Nephron progenitor cell (in vitro differentiated cells): ENCODE measurements at regions not wholly inside any gene's neighbourhood (a gene's known extent, or its start where the extent isn't known, plus 50 kb on each side); places are given as distances from the start of the nearest gene placed in this dataset.

Experiments used
- DNase-seq: peaks from one replicate; pipeline ENCODE4 v3.0.0; 2021
- H3K27ac Mint-ChIP-seq: 2 replicates; pipeline ENCODE4 v1.8.0; 2021; ENCODE audit warnings: mild to moderate bottlenecking, moderate library complexity, mixed read lengths
- H3K27me3 Mint-ChIP-seq: 2 replicates; pipeline ENCODE4 v1.8.0; 2021; ENCODE audit warnings: mild to moderate bottlenecking, low read depth, mixed read lengths; ENCODE audit not compliant: poor library complexity
- H3K36me3 Mint-ChIP-seq: 2 replicates; pipeline ENCODE4 v1.8.0; 2021; ENCODE audit warnings: low read depth, mixed read lengths
- H3K4me1 Mint-ChIP-seq: 2 replicates; pipeline ENCODE4 v1.8.0; 2021; ENCODE audit warnings: mixed read lengths
- H3K4me3 Mint-ChIP-seq: 2 replicates; pipeline ENCODE4 v1.8.0; 2021; ENCODE audit warnings: mild to moderate bottlenecking, moderate library complexity, mixed read lengths
- H3K9me3 Mint-ChIP-seq: 2 replicates; pipeline ENCODE4 v1.8.0; 2021; ENCODE audit warnings: mild to moderate bottlenecking, moderate library complexity, mixed read lengths
- TF ChIP-seq, protein P1 (sequence below): fragments of 200-600 bp; sonication (generic); IDR thresholded peaks from 2 replicates; pipeline ENCODE4 v1.5.0; 2021; ENCODE audit warnings: antibody characterized with exemption

DNA sequence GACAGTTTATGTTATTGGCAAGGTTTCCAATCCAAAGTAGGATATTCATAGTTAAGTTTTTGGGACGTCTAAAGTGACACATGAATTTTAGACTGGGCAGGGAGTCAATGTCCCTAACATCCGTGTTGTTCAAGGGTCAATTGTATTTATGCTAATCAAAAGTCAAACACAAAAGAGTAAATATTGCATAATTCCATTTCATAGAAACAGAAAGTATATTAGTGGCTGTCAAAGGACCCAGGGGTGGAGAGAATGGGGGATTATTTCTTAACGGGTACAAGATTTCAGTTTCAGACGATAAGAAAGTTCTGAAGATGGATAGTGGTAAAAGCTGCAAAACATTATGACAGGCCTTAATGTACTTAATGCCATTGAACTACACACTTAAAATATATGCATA lies 971.8 kb upstream of the AGA start:
- Mint-ChIP-seq H3K36me3 (no peaks in the 10 kb centered on the region), H3K9me3 (no peaks in the 10 kb centered on the region), H3K4me1 (no peaks in the 10 kb centered on the region), H3K27ac (no peak overlapping the region), H3K27me3 (no peaks in the 10 kb centered on the region), H3K4me3 (no peak overlapping the region)
- TF ChIP-seq, protein P1, sequence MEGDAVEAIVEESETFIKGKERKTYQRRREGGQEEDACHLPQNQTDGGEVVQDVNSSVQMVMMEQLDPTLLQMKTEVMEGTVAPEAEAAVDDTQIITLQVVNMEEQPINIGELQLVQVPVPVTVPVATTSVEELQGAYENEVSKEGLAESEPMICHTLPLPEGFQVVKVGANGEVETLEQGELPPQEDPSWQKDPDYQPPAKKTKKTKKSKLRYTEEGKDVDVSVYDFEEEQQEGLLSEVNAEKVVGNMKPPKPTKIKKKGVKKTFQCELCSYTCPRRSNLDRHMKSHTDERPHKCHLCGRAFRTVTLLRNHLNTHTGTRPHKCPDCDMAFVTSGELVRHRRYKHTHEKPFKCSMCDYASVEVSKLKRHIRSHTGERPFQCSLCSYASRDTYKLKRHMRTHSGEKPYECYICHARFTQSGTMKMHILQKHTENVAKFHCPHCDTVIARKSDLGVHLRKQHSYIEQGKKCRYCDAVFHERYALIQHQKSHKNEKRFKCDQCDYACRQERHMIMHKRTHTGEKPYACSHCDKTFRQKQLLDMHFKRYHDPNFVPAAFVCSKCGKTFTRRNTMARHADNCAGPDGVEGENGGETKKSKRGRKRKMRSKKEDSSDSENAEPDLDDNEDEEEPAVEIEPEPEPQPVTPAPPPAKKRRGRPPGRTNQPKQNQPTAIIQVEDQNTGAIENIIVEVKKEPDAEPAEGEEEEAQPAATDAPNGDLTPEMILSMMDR, result no peak
- DNase-seq, result no peak

DNA sequence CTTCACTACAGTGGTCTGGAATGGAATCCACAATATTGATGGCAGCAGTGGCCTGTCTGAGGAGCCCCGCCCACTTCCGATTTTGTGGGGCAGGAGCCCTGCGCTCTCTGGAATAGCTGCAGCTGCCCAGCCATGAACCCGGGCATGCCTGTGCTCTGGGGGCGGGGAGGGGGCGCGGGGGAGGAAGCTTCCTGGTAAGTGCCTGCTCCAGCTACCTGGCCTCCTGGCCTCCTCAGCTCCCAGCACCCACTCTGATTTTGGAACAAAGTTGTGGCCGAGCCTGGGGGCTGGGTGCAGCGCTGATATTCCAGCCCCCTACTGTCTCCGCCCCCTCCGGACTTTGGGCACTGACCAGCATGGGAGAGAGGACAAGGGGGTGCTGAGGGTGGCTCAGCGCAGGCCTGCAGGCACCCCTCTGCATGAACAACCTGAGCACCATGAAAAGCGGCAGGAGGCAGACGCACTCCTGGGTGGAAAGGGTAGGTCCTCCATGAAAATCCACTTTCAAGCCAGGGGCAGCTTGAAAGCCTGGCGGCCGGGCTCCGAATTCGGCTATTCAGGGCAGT lies 972.7 kb upstream of the AGA start:
- H3K27ac Mint-ChIP-seq, result no peak overlapping the region
- peak; percentile 4 for DNase-seq
- no peaks in the 10 kb centered on the region for H3K27me3 Mint-ChIP-seq
- TF ChIP-seq, protein P1, result no peak
- H3K4me3 Mint-ChIP-seq, result no peak overlapping the region
- H3K9me3 Mint-ChIP-seq, result no peaks in the 10 kb centered on the region
- no peaks in the 10 kb centered on the region for H3K36me3 Mint-ChIP-seq
- no peaks in the 10 kb centered on the region for H3K4me1 Mint-ChIP-seq

DNA sequence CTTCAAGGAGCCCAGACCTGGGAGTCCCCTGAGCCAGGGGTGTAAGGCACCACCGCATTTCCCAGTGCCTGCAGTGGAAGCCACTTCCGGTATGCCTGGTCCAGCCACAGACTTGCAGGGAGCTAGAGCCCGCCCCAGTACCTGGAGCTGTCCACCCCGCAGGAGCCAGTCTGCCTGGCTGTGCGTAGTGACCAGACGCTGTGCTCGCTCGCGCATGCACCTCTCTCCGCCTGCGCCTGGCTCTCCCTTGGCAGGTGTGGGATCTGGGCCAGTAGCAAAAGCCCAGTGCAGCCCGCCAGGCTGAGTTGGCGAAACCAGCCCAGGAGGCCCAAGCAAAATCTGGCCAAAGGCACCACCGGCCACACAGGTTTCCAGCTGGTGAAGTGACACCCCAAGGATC lies 973.7 kb upstream of the AGA start:
- H3K27me3 Mint-ChIP-seq, result peaks cover 4% of the 10 kb centered on the region
- TF ChIP-seq, protein P1, result no peak
- H3K9me3 Mint-ChIP-seq, result no peaks in the 10 kb centered on the region
- no peak for DNase-seq
- H3K4me3 Mint-ChIP-seq, result no peak overlapping the region
- H3K36me3 Mint-ChIP-seq, result no peaks in the 10 kb centered on the region
- no peaks in the 10 kb centered on the region for H3K4me1 Mint-ChIP-seq
- no peak overlapping the region for H3K27ac Mint-ChIP-seq

GRCh38 chr4:178423366-178423765 lies 981.1 kb upstream of the AGA start:
- Mint-ChIP-seq H3K27ac (no peak overlapping the region), H3K36me3 (no peaks in the 10 kb centered on the region), H3K27me3 (peaks cover 4% of the 10 kb centered on the region), H3K9me3 (no peaks in the 10 kb centered on the region), H3K4me1 (no peaks in the 10 kb centered on the region), H3K4me3 (no peak overlapping the region)
- TF ChIP-seq, protein P1, result no peak
- DNase-seq, result no peak

DNA sequence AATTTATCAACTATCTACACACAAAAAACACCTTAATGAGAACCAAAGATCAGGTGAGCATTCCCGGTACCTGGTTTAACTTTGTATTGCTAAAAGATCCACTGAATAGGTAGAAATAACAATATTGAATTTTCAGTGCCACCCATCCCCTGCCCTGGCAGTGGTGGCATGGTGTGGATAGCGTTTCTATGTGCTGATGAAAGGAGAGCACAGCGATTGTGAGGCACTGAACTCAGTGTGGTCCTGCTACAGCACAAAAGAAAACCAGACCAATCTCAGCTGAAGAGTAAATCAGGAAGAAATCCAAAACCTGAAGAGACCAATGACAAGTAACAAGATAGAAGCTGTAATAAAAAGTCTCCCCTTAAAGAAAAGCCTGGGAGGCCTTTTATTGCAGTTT lies 984.6 kb upstream of the AGA start:
- Mint-ChIP-seq H3K4me1 (no peaks in the 10 kb centered on the region), H3K4me3 (no peak overlapping the region), H3K27me3 (no peaks in the 10 kb centered on the region), H3K27ac (no peak overlapping the region), H3K9me3 (no peaks in the 10 kb centered on the region), H3K36me3 (no peaks in the 10 kb centered on the region)
- DNase-seq, result no peak
- TF ChIP-seq, protein P1, result no peak

GRCh38 chr4:178427663-178428062 lies 985.4 kb upstream of the AGA start:
- no peak for DNase-seq
- no peaks in the 10 kb centered on the region for H3K4me1 Mint-ChIP-seq
- no peaks in the 10 kb centered on the region for H3K9me3 Mint-ChIP-seq
- H3K27ac Mint-ChIP-seq, result no peak overlapping the region
- no peaks in the 10 kb centered on the region for H3K27me3 Mint-ChIP-seq
- no peaks in the 10 kb centered on the region for H3K36me3 Mint-ChIP-seq
- TF ChIP-seq, protein P1, result no peak
- H3K4me3 Mint-ChIP-seq, result no peak overlapping the region
